ENCODE measurements at regions not wholly inside any gene's neighbourhood (a gene's known extent, or its start where the extent isn't known, plus 50 kb on each side); places are given as distances from the start of the nearest gene placed in this dataset.

DNA sequence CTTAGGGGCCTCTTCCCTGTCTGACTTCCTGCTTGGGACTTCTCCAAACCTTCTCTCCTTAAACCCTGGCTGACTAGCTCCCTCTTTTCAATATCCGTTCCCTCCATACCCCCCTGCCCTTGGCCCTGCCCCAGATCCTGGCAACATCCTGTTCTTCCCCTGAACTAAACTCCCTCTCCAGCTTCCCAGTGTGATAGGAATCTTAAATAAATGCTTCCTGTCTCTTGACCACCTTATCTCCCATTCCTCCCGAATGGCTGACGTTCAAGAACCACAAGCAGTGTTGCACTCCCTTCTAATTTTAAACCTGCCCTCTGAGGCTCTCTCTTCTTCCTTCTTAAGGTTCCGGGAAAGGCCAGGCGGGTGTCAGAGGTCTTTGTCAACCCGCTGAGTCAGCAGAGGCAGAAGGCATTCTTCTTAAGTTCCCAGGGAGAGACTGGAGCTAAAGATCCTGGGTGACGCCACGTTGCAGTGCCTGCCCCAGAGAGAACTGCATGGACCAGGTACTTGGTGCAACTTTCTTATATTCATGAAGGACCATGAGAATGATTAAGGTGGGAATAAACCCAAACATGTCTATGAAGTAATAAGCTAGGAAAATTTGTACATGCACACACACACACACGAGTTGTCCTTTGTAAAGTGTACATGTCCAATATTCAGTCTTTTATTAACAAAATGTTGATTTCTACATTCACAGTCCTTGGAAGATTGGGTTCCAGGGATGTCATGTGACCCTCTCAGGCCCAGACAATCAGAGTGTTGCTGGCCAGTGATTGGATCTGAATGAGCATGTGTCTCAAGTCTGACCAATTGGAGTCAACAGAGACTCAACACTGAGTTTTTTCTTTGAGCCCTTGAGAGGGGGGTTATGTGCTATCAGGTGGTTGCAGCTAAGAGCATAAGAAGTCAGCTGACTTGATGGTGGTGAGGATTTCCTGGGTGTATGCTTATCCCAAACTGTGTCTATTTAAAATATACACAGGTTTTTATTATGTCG is 420.2 kb upstream of the TBX3 start:
- no peak for TF ChIP-seq EP300 (IDR thresholded peaks at IDR 0.05; ENCODE audit: low read depth)
- TF ChIP-seq, protein P1, sequence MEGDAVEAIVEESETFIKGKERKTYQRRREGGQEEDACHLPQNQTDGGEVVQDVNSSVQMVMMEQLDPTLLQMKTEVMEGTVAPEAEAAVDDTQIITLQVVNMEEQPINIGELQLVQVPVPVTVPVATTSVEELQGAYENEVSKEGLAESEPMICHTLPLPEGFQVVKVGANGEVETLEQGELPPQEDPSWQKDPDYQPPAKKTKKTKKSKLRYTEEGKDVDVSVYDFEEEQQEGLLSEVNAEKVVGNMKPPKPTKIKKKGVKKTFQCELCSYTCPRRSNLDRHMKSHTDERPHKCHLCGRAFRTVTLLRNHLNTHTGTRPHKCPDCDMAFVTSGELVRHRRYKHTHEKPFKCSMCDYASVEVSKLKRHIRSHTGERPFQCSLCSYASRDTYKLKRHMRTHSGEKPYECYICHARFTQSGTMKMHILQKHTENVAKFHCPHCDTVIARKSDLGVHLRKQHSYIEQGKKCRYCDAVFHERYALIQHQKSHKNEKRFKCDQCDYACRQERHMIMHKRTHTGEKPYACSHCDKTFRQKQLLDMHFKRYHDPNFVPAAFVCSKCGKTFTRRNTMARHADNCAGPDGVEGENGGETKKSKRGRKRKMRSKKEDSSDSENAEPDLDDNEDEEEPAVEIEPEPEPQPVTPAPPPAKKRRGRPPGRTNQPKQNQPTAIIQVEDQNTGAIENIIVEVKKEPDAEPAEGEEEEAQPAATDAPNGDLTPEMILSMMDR (IDR thresholded peaks at IDR 0.05), result no peak
- no peak for TF ChIP-seq POLR2AphosphoS5 (IDR thresholded peaks at IDR 0.05)
- no peak for TF ChIP-seq POLR2A (IDR thresholded peaks at IDR 0.05)
- intact Hi-C loops (cut with DNase I; ENCODE audit: low total_unique reads) (loop anchor here (2.0 kb wide), 1 partner anchor 49 kb away; no protein-coding TSS in a partner anchor), in situ Hi-C loops (cut with MboI; ENCODE audit: low pct_ligation_motif_present in 1 of 4, low pct_unique_long_range_greater_than_20kb in 1 of 4, low sequenced_read_pairs in 3 of 4) (no loop called here)
- Histone ChIP-seq H3K27me3 (no peaks in the 10 kb centered on the region), H3K4me1 (no peaks in the 10 kb centered on the region), H3K4me3 (no peak overlapping the region), H3K36me3 (no peaks in the 10 kb centered on the region), H3K27ac (no peak overlapping the region), H3K9me3 (no peaks in the 10 kb centered on the region)
- DNase-seq, result no peak
- 70 to 71% methylated on average over 7 to 10 of the region's 10 CpGs for WGBS, 2 donors (ENCODE audit: low coverage in 1 of 2)

DNA sequence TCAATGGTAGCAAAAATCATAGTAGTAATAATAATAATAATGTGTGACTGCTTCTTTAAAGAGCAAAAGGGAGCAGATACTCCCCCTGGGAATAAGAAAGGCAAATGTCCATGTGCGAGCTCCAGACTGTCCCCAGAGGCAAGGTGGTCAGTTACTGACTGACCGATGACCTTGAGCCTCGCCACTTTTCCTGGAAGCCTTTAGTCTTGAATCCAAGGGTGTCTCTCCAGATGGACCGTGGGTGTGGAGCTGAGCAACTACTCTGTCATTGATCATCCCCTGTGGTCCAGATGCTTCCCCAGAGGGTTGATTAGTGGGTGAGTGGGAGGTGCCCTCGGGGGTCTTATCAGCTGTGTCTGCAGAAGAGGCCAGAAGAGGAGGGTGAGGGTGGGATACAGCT is 418.5 kb upstream of the TBX3 start:
- intact Hi-C loops (cut with DNase I; ENCODE audit: low total_unique reads), result no loop called here
- no peak for DNase-seq

DNA sequence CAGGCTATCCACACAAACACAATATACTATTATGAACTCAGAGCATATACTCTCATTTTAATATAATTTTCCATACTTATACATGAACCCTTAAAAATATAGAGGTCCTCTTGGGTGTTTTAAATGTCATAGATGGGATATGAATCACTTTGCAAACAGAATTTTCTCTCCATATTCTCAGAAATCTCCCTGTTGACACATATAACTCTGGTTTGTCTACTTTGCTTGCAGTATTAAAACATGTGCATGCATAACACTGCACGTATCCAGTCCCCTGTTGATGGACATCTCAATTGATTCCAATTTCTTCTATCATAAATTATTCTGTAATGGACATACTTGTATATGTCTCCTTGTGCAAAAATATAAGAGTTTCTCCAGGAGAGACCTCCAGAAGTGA is 417.5 kb upstream of the TBX3 start:
- Histone ChIP-seq H3K4me1 (no peaks in the 10 kb centered on the region), H3K4me3 (no peak overlapping the region), H3K27ac (no peak overlapping the region), H3K36me3 (no peaks in the 10 kb centered on the region), H3K9me3 (no peaks in the 10 kb centered on the region), H3K27me3 (no peaks in the 10 kb centered on the region)
- WGBS, 2 donors (ENCODE audit: low coverage in 1 of 2), result 82 to 92% methylated on average over 1 of the region's 1 CpG
- DNase-seq, result no peak
- TF ChIP-seq EP300 (IDR thresholded peaks at IDR 0.05; ENCODE audit: low read depth), result no peak
- TF ChIP-seq POLR2A (IDR thresholded peaks at IDR 0.05), result no peak
- TF ChIP-seq POLR2AphosphoS5 (IDR thresholded peaks at IDR 0.05), result no peak
- TF ChIP-seq, protein P1 (IDR thresholded peaks at IDR 0.05), result no peak
- intact Hi-C loops (cut with DNase I; ENCODE audit: low total_unique reads) (no loop called here), in situ Hi-C loops (cut with MboI; ENCODE audit: low pct_ligation_motif_present in 1 of 4, low pct_unique_long_range_greater_than_20kb in 1 of 4, low sequenced_read_pairs in 3 of 4) (no loop called here)

More for the DNA sequence above, 418.5 kb upstream of the TBX3 start:
- no peak overlapping the region for H3K27ac ChIP-seq
- 72 to 90% methylated on average over 2 to 5 of the region's 5 CpGs for WGBS, 2 donors (ENCODE audit: low coverage in 1 of 2)
- in situ Hi-C loops (cut with MboI; ENCODE audit: low pct_ligation_motif_present in 1 of 4, low pct_unique_long_range_greater_than_20kb in 1 of 4, low sequenced_read_pairs in 3 of 4), result no loop called here
- no peak overlapping the region for H3K4me3 ChIP-seq
- H3K36me3 ChIP-seq, result no peaks in the 10 kb centered on the region
- TF ChIP-seq, protein P1 (IDR thresholded peaks at IDR 0.05), result no peak
- TF ChIP-seq POLR2AphosphoS5 (IDR thresholded peaks at IDR 0.05), result no peak
- no peak for TF ChIP-seq POLR2A (IDR thresholded peaks at IDR 0.05)
- TF ChIP-seq EP300 (IDR thresholded peaks at IDR 0.05; ENCODE audit: low read depth), result no peak
- H3K4me1 ChIP-seq, result no peaks in the 10 kb centered on the region
- no peaks in the 10 kb centered on the region for H3K27me3 ChIP-seq
- no peaks in the 10 kb centered on the region for H3K9me3 ChIP-seq

DNA sequence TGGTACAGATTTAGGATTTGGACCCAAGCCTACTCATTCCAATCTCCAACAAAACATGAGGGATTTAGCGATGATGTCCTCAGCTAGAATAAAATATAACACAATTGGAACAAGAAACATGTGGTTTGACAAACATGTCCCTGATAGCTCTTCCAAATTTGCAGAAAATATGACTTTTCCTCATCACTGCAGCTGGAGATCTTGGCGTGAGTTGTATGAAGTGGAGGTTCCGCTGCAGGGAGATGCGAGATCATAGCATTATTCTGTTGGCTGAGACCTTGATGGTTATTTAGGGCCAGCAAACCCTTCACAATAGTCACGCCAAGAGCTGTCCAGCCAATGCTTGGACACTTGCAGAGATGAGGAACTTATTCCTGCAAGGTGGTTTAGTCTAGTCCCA is 413.4 kb upstream of the TBX3 start:
- H3K36me3 ChIP-seq, result no peaks in the 10 kb centered on the region
- no peaks in the 10 kb centered on the region for H3K9me3 ChIP-seq
- DNase-seq, result no peak
- no peak overlapping the region for H3K4me3 ChIP-seq
- no peak overlapping the region for H3K27ac ChIP-seq
- 71 to 89% methylated on average over 4 to 5 of the region's 5 CpGs for WGBS, 2 donors (ENCODE audit: low coverage in 1 of 2)
- intact Hi-C loops (cut with DNase I; ENCODE audit: low total_unique reads), result no loop called here
- no peaks in the 10 kb centered on the region for H3K27me3 ChIP-seq
- no peaks in the 10 kb centered on the region for H3K4me1 ChIP-seq
- TF ChIP-seq, protein P1 (IDR thresholded peaks at IDR 0.05), result no peak
- TF ChIP-seq POLR2AphosphoS5 (IDR thresholded peaks at IDR 0.05) (no peak), POLR2A (IDR thresholded peaks at IDR 0.05) (no peak), EP300 (IDR thresholded peaks at IDR 0.05; ENCODE audit: low read depth) (no peak)
- in situ Hi-C loops (cut with MboI; ENCODE audit: low pct_ligation_motif_present in 1 of 4, low pct_unique_long_range_greater_than_20kb in 1 of 4, low sequenced_read_pairs in 3 of 4), result no loop called here
